HG02981 (cell line): ENCODE measurements at regions not wholly inside any gene's neighbourhood (a gene's known extent, or its start where the extent isn't known, plus 50 kb on each side); places are given as distances from the start of the nearest gene placed in this dataset.
A peak's percentile ranks its signal among the peaks of the same experiment; 100 is the strongest.
"Not testable (repeated sequence)": the region's sequence is repeated elsewhere in the genome, so short reads cannot be mapped to it uniquely, and the experiment has no call there.

ENCODE experiments used
- ATAC-seq: cut with Tn5 transposase; IDR thresholded peaks from one replicate; pipeline ENCODE4 v1.9.1; 2021; ENCODE audit warnings: mild to moderate bottlenecking, moderate library complexity; ENCODE audit not compliant: unreplicated experiment

- ATAC-seq, result no peak
Measured at GRCh38 chr7:119065966-119066365, 841.5 kb downstream of the ANKRD7 start.

- ATAC-seq, result no peak
Measured at GRCh38 chr7:119086026-119086425, 861.5 kb downstream of the ANKRD7 start.

- ATAC-seq, result no peak
Measured at GRCh38 chr7:119090851-119091250, 866.3 kb downstream of the ANKRD7 start.

GRCh38 chr7:119096683-119097082, 872.2 kb downstream of the ANKRD7 start:
- no peak for ATAC-seq

GRCh38 chr7:119100611-119101258, 876.2 kb downstream of the ANKRD7 start:
- ATAC-seq, result not testable (repeated sequence)

GRCh38 chr7:119102291-119102690, 877.8 kb downstream of the ANKRD7 start:
- ATAC-seq, result no peak

- ATAC-seq, result no peak
Measured at GRCh38 chr7:119105381-119105780, 880.9 kb downstream of the ANKRD7 start.

GRCh38 chr7:119123326-119123725, 898.8 kb downstream of the ANKRD7 start:
- no peak for ATAC-seq

GRCh38 chr7:119127706-119128105, 903.2 kb downstream of the ANKRD7 start:
- ATAC-seq, result no peak

GRCh38 chr7:119132436-119132835, 907.9 kb downstream of the ANKRD7 start:
- no peak for ATAC-seq

- no peak for ATAC-seq
Measured at GRCh38 chr7:119167431-119167830, 942.9 kb downstream of the ANKRD7 start.

- ATAC-seq, result no peak
Measured at GRCh38 chr7:119172043-119172442, 947.5 kb downstream of the ANKRD7 start.

GRCh38 chr7:119175911-119176627, 951.6 kb downstream of the ANKRD7 start:
- peak; percentile 76 for ATAC-seq

- ATAC-seq, result no peak
Measured at GRCh38 chr7:119177863-119178262, 953.4 kb downstream of the ANKRD7 start.

GRCh38 chr7:119184124-119184788, 959.8 kb downstream of the ANKRD7 start:
- ATAC-seq, result no peak

GRCh38 chr7:119196183-119196582, 971.7 kb downstream of the ANKRD7 start:
- ATAC-seq, result no peak

GRCh38 chr7:119197172-119197876, 972.8 kb downstream of the ANKRD7 start:
- ATAC-seq, result no peak

GRCh38 chr7:119197877-119198527, 973.5 kb downstream of the ANKRD7 start:
- peak; percentile 95 for ATAC-seq

- ATAC-seq, result no peak
Measured at GRCh38 chr7:119219663-119220062, 995.2 kb downstream of the ANKRD7 start.

- ATAC-seq, result no peak
Measured at GRCh38 chr7:119223930-119224329, 999.4 kb downstream of the ANKRD7 start.

GRCh38 chr7:119228482-119228881, 1004.0 kb downstream of the ANKRD7 start:
- no peak for ATAC-seq
